B cell (primary cell): ENCODE measurements at regions not wholly inside any gene's neighbourhood (a gene's known extent, or its start where the extent isn't known, plus 50 kb on each side); places are given as distances from the start of the nearest gene placed in this dataset.

ENCODE experiments used
- ATAC-seq: fragments of 200-7000 bp; cut with Tn5 transposase; one replicate; pipeline ENCODE4 v1.10.0; 2021; ENCODE audit warnings: low read depth, mild to moderate bottlenecking, moderate number of reproducible peaks, moderate library complexity
- CTCF ChIA-PET: fragments of 350-600 bp; sonication (Branson Sonifier 250); formaldehyde crosslinking; loops from one replicate; lab custom pipeline; 2021; ENCODE audit warnings: antibody characterized with exemption, inconsistent platforms; lab: Charles Lee
- POLR2A ChIA-PET: fragments of 350-600 bp; sonication (Branson Sonifier 250); formaldehyde crosslinking; loops from one replicate; lab custom pipeline; 2021; ENCODE audit warnings: antibody characterized with exemption; lab: Charles Lee
- DNase-seq: peaks from one replicate; pipeline ENCODE4 v3.0.0; 2013
- H2AFZ ChIP-seq: 2 replicates; pipeline ENCODE4 v1.6.1; 2012; ENCODE audit warnings: mild to moderate bottlenecking, low read depth, low read length; ENCODE audit not compliant: insufficient read depth, poor library complexity, severe bottlenecking
- H3K27ac ChIP-seq, 2 donors: 1 replicate in 1 of 2; 2 replicates in 1 of 2; pipeline ENCODE4 v1.5.1; 2012 to 2013; ENCODE audit warnings: low read length in 2 of 2, mild to moderate bottlenecking in 2 of 2, moderate library complexity in 1 of 2
- H3K27me3 ChIP-seq, 4 experiments: fragments of 200-600 bp in 1 of 4; sonication (generic) in 1 of 4; replicated peaks in 1 of 4; 1 replicate in 2 of 4; 2 replicates in 2 of 4; pipeline versions ENCODE4 v1.6.1 to v1.7.0; 2013 to 2016; ENCODE audit warnings: low read length in 3 of 4, mild to moderate bottlenecking in 2 of 4, mixed read lengths in 1 of 4, moderate library complexity in 1 of 4; ENCODE audit not compliant: insufficient read depth in 4 of 4, control insufficient read depth in 3 of 4; ENCODE audit errors: control extremely low read depth in 1 of 4
- H3K36me3 ChIP-seq, 2 experiments: replicated peaks in 1 of 2; 1 replicate in 1 of 2; 2 replicates in 1 of 2; pipeline versions ENCODE4 v1.6.1 to v1.7.1; 2013; ENCODE audit warnings: low read length in 1 of 2; ENCODE audit not compliant: insufficient read depth in 2 of 2, control insufficient read depth in 1 of 2; ENCODE audit errors: control extremely low read depth in 1 of 2, extremely low read depth in 1 of 2
- H3K4me1 ChIP-seq, 2 donors: fragments of 200-600 bp in 1 of 2; sonication (generic) in 1 of 2; 1 replicate in 1 of 2; 2 replicates in 1 of 2; pipeline versions ENCODE4 v1.5.1 to v1.6.1; 2013 to 2017; ENCODE audit warnings: low read length in 2 of 2; ENCODE audit not compliant: control insufficient read depth in 2 of 2, insufficient read depth in 2 of 2
- H3K4me2 ChIP-seq: replicated peaks from 2 replicates; pipeline ENCODE3; 2012; ENCODE audit warnings: mild to moderate bottlenecking, low read depth, low read length; ENCODE audit not compliant: poor library complexity, severe bottlenecking
- H3K4me3 ChIP-seq, 5 experiments: fragments of 200-600 bp in 1 of 5; sonication (generic) in 1 of 5; 1 replicate in 3 of 5; 2 replicates in 2 of 5; pipeline versions ENCODE4 v1.5.1 to v1.7.0; 2011 to 2016; ENCODE audit warnings: low read length in 4 of 5, mild to moderate bottlenecking in 4 of 5, low read depth in 2 of 5, control low read depth in 1 of 5, moderate library complexity in 1 of 5; ENCODE audit not compliant: insufficient read depth in 1 of 5; ENCODE audit errors: control extremely low read depth in 1 of 5, extremely low read depth in 1 of 5
- H3K79me2 ChIP-seq: fragments of 200-600 bp; sonication (generic); one replicate; pipeline ENCODE4 v1.6.0; 2016; ENCODE audit warnings: low read length; ENCODE audit not compliant: control insufficient read depth, insufficient read depth
- H3K9ac ChIP-seq: fragments of 200-600 bp; sonication (generic); 2 replicates; pipeline ENCODE4 v1.6.1; 2017; ENCODE audit warnings: mild to moderate bottlenecking, low read length, moderate library complexity
- H3K9me3 ChIP-seq, 3 donors: one replicate each; pipeline versions ENCODE4 v1.6.1 to v1.7.1; 2013; ENCODE audit warnings: low read length in 2 of 3; ENCODE audit not compliant: control insufficient read depth in 2 of 3, insufficient read depth in 1 of 3; ENCODE audit errors: control extremely low read depth in 1 of 3
- H4K20me1 ChIP-seq: 2 replicates; pipeline ENCODE4 v1.6.0; 2012; ENCODE audit warnings: mild to moderate bottlenecking, low read length; ENCODE audit not compliant: insufficient read depth, control insufficient read depth, poor library complexity, severe bottlenecking
- H3K27ac Mint-ChIP-seq: one replicate; pipeline ENCODE4 v1.8.0; 2021; ENCODE audit warnings: mixed read lengths
- H3K27me3 Mint-ChIP-seq: one replicate; pipeline ENCODE4 v1.8.0; 2021; ENCODE audit warnings: mixed read lengths
- H3K4me1 Mint-ChIP-seq: one replicate; pipeline ENCODE4 v1.8.0; 2021; ENCODE audit warnings: mixed read lengths
- H3K4me3 Mint-ChIP-seq: one replicate; pipeline ENCODE4 v1.8.0; 2021; ENCODE audit warnings: mixed read lengths
- H3K9me3 Mint-ChIP-seq: one replicate; pipeline ENCODE4 v1.8.0; 2022; ENCODE audit warnings: mixed read lengths; ENCODE audit not compliant: insufficient read depth
- CTCF ChIP-seq: fragments of 200-600 bp; IDR thresholded peaks from one replicate; pipeline ENCODE4 v1.8.0; 2022; ENCODE audit warnings: antibody characterized with exemption, mild to moderate bottlenecking
- EZH2 ChIP-seq: IDR thresholded peaks from 2 replicates; pipeline ENCODE4 v1.6.1; 2012; ENCODE audit warnings: borderline replicate concordance, low read depth, mild to moderate bottlenecking, moderate library complexity, low read length; ENCODE audit not compliant: insufficient read depth, poor library complexity, severe bottlenecking
- WGBS: methylation state at CpG from one replicate; pipeline ENCODE4 v1.1.5; 2013; ENCODE audit warnings: missing lambda C conversion rate; ENCODE audit not compliant: insufficient coverage; 5-methylcytosine and 5-hydroxymethylcytosine counted together
- intact Hi-C: fragments of 100-400 bp; cut with micrococcal nuclease; formaldehyde crosslinking; loops from one replicate; pipeline ENCODE4 v1.10.0; 2022

- Mint-ChIP-seq H3K27ac (no peak overlapping the region), H3K9me3 (no peaks in the 10 kb centered on the region), H3K4me1 (peaks cover 3% of the 10 kb centered on the region), H3K4me3 (no peak overlapping the region), H3K27me3 (no peaks in the 10 kb centered on the region)
- Histone ChIP-seq H3K27ac (no peak overlapping the region), H3K36me3 (no peaks in the 10 kb centered on the region), H3K4me3 (no peak overlapping the region), H3K4me1 (no peaks in the 10 kb centered on the region), H3K27me3 (no peaks in the 10 kb centered on the region), H4K20me1 (no peaks in the 10 kb centered on the region), H3K9ac (no peak overlapping the region), H3K79me2 (no peaks in the 10 kb centered on the region), H2AFZ (no peak overlapping the region), H3K9me3 (no peaks in the 10 kb centered on the region), H3K4me2 (no peak overlapping the region)
- POLR2A ChIA-PET: no interaction called here
- CTCF ChIA-PET: no interaction called here
- DNase-seq (no peak), ATAC-seq (no peak)
- WGBS: 80% methylated on average over 1 of the region's 6 CpGs
- intact Hi-C loops: no loop called here
- TF ChIP-seq CTCF: no peak
- TF ChIP-seq EZH2: no peak
These were observed 259.1 kb downstream of the TXNL1 start for GRCh38 chr18:56379256-56379655.

- ChIA-PET POLR2A (no interaction called here), CTCF (no interaction called here)
- WGBS: 69% methylated on average over 8 of the region's 9 CpGs
- no peak for TF ChIP-seq EZH2
- H3K9me3 ChIP-seq: no peaks in the 10 kb centered on the region
- H2AFZ ChIP-seq: no peak overlapping the region
- no peaks in the 10 kb centered on the region for H3K36me3 ChIP-seq
- no peaks in the 10 kb centered on the region for H3K4me1 ChIP-seq
- H3K9ac ChIP-seq: no peak overlapping the region
- no peak overlapping the region for H3K4me2 ChIP-seq
- Mint-ChIP-seq H3K9me3 (no peaks in the 10 kb centered on the region), H3K4me1 (peaks cover 3% of the 10 kb centered on the region), H3K27me3 (no peaks in the 10 kb centered on the region), H3K4me3 (no peak overlapping the region), H3K27ac (no peak overlapping the region)
- DNase-seq: no peak
- no peaks in the 10 kb centered on the region for H4K20me1 ChIP-seq
- no peak for ATAC-seq
- no peak overlapping the region for H3K4me3 ChIP-seq
- no peaks in the 10 kb centered on the region for H3K79me2 ChIP-seq
- intact Hi-C loops: no loop called here
- H3K27me3 ChIP-seq: no peaks in the 10 kb centered on the region
- H3K27ac ChIP-seq: no peak overlapping the region
These were observed 261.2 kb downstream of the TXNL1 start for GRCh38 chr18:56377231-56377630.
